HG03097 (cell line): ENCODE measurements at regions not wholly inside any gene's neighbourhood (a gene's known extent, or its start where the extent isn't known, plus 50 kb on each side); places are given as distances from the start of the nearest gene placed in this dataset.
"Not testable (repeated sequence)": the region's sequence is repeated elsewhere in the genome, so short reads cannot be mapped to it uniquely, and the experiment has no call there.

Experiments
- ATAC-seq: cut with Tn5 transposase; IDR thresholded peaks from one replicate; pipeline ENCODE4 v1.9.1; 2021; ENCODE audit not compliant: unreplicated experiment, low FRiP score

- no peak for ATAC-seq
Observed at GRCh38 chr12:97005174-97005573, 98.1 kb downstream of the NEDD1 start.

- ATAC-seq, result no peak
Observed at GRCh38 chr12:97005646-97006045, 98.6 kb downstream of the NEDD1 start.

GRCh38 chr12:97006585-97006984, 99.5 kb downstream of the NEDD1 start:
- ATAC-seq, result no peak

GRCh38 chr12:97016163-97016562, 109.1 kb downstream of the NEDD1 start:
- ATAC-seq, result no peak

- no peak for ATAC-seq
Observed at GRCh38 chr12:97017213-97017612, 110.2 kb downstream of the NEDD1 start.

- ATAC-seq, result no peak
Observed at GRCh38 chr12:97022536-97023230, 115.6 kb downstream of the NEDD1 start.

GRCh38 chr12:97024393-97024792, 117.3 kb downstream of the NEDD1 start:
- ATAC-seq, result no peak

GRCh38 chr12:97026901-97027300, 119.8 kb downstream of the NEDD1 start:
- no peak for ATAC-seq

- no peak for ATAC-seq
Observed at GRCh38 chr12:97027482-97027881, 120.4 kb downstream of the NEDD1 start.

- no peak for ATAC-seq
Observed at GRCh38 chr12:97038131-97038530, 131.1 kb downstream of the NEDD1 start.

- ATAC-seq, result no peak
Observed at GRCh38 chr12:97038834-97039233, 131.8 kb downstream of the NEDD1 start.

- no peak for ATAC-seq
Observed at GRCh38 chr12:97046901-97047300, 139.8 kb downstream of the NEDD1 start.

GRCh38 chr12:97047361-97047760, 140.3 kb downstream of the NEDD1 start:
- no peak for ATAC-seq

GRCh38 chr12:97048421-97049035, 141.5 kb downstream of the NEDD1 start:
- no peak for ATAC-seq

GRCh38 chr12:97050509-97050908, 143.5 kb downstream of the NEDD1 start:
- ATAC-seq, result no peak

- ATAC-seq, result no peak
Observed at GRCh38 chr12:97051341-97051740, 144.3 kb downstream of the NEDD1 start.

- ATAC-seq, result no peak
Observed at GRCh38 chr12:97061171-97061570, 154.1 kb downstream of the NEDD1 start.

- ATAC-seq, result no peak
Observed at GRCh38 chr12:97063292-97063935, 156.4 kb downstream of the NEDD1 start.

- ATAC-seq, result no peak
Observed at GRCh38 chr12:97075161-97075933, 168.3 kb downstream of the NEDD1 start.

GRCh38 chr12:97075934-97076630, 169.0 kb downstream of the NEDD1 start:
- no peak for ATAC-seq

GRCh38 chr12:97076912-97077311, 169.9 kb downstream of the NEDD1 start:
- ATAC-seq, result not testable (repeated sequence)
